GM12873 (cell line): ENCODE measurements at regions not wholly inside any gene's neighbourhood (a gene's known extent, or its start where the extent isn't known, plus 50 kb on each side); places are given as distances from the start of the nearest gene placed in this dataset.

ENCODE experiments used
- TF ChIP-seq, protein P1 (sequence below): IDR thresholded peaks from 2 replicates; pipeline ENCODE4 v1.5.1; 2012; ENCODE audit warnings: low read depth, mild to moderate bottlenecking, moderate library complexity, low read length, control low read depth; ENCODE audit not compliant: insufficient read depth; ENCODE audit errors: missing control alignments

DNA sequence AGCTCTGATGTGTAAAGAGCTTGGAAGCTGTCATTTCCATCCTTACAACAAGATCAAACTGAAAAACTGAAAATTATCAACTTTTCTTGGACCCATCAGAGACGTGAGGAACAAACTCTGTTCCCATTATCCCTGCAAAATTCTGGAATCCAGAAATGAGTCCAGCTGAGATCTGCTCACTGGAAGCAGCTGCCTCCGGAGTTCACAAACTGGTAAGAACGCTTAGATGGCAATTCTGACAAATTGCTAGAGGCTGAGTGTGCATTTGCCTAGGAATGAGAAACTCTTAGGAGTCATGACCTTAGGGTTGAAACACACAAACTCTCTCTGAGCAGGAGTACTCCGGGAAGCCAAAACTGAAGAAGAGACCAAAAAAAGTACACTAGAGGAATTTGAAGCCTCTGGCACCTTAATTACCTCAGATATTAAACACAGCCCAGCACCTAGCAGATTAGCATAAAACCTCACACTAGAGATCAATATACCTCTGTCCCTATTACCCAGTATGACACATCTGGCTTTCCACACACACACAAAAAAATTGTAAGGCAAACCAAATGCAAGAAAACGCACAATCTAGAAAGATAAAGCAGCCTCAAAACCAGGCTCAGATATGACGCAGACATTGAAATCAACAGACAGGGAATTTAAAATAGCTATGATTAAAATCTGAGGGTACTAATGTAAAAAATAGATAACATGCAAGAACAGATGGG is 233.5 kb upstream of the SGK1 start:
- TF ChIP-seq, protein P1, sequence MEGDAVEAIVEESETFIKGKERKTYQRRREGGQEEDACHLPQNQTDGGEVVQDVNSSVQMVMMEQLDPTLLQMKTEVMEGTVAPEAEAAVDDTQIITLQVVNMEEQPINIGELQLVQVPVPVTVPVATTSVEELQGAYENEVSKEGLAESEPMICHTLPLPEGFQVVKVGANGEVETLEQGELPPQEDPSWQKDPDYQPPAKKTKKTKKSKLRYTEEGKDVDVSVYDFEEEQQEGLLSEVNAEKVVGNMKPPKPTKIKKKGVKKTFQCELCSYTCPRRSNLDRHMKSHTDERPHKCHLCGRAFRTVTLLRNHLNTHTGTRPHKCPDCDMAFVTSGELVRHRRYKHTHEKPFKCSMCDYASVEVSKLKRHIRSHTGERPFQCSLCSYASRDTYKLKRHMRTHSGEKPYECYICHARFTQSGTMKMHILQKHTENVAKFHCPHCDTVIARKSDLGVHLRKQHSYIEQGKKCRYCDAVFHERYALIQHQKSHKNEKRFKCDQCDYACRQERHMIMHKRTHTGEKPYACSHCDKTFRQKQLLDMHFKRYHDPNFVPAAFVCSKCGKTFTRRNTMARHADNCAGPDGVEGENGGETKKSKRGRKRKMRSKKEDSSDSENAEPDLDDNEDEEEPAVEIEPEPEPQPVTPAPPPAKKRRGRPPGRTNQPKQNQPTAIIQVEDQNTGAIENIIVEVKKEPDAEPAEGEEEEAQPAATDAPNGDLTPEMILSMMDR, result no peak

DNA sequence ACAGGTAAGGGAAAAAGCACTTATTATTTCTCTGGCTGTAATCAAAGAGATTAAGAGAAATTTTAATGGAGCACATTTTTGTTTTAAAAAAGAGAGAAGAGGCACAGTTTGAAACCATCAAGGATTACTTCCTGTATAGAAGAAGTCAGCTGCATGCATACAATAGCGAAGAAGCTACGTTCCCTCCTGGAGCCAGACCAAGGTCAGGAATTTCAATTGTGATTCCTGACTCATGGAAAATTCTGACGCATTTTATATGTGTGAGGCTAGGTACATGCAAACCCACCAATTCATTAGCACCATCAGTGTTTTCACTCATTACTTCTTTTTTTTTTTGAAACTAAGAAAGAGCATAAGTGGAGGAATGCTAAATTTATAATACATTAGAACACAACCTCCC is 232.7 kb upstream of the SGK1 start:
- TF ChIP-seq, protein P1, result no peak

DNA sequence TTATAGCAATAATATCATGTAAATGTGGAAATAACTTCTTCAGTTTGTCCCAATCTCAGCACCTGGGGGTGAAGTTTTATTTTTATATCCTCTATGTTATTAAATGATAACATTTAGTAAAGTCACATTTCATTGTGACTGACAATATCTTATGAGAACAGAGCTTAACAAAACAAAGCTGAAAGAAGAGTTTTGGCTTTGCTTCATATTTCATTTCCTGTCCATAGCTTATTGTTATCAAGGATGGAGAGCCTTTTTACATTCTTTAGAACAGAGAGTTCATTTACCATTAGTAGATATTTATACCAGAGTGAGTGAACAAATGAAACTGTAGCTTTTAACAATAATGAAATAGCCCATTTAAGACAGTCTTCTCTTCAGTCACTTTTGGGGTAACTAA is 231.9 kb upstream of the SGK1 start:
- TF ChIP-seq, protein P1, result no peak

DNA sequence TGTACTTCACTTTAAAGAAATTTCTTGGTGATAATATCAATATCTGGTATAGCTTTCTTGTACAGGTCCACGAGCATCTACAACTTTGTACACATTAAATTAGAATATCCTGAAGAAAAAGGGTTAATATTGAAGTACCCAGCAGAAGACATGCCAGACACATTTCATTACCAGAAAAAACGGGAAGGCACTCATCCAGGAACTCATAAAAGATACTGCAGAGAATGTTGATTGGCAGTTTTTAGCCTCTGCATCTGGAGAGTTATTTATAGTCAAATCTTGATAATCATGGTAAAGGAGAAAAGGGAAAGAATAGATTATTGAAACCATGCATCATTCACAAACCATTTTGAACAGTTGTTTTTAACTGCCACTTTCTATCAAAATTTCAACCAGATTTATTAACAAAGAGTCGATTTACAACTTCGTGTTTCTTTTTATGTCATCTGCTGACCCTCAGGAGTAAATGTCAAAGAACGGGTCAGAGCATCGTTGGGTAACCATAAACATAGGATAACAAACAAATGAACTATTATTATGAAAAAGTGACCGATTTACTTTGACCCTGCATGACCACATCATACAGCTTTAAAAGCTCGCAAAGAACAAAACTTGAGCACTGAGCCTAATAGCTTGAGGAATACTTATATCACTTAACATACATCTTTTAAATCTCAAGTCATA is 229.2 kb upstream of the SGK1 start:
- TF ChIP-seq, protein P1, result no peak

DNA sequence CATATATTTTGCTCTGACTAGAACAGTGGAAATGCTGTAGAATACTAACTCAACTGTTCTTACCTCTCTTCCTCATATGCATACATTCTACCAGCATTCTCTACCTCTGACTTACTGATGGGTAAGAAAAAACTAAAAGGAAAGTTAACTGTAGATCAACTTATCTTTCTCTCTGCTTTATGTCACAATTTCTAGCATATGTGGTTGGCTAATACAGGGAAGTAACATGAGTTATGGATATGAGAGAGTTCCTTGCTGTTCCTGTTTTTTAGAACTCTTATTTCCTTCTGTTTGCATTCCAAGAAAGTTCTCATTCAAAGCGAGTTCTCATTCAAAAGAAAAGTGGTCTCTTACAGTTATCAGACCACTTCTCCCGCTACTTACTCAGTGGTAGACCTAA is 226.8 kb upstream of the SGK1 start:
- TF ChIP-seq, protein P1, result no peak

DNA sequence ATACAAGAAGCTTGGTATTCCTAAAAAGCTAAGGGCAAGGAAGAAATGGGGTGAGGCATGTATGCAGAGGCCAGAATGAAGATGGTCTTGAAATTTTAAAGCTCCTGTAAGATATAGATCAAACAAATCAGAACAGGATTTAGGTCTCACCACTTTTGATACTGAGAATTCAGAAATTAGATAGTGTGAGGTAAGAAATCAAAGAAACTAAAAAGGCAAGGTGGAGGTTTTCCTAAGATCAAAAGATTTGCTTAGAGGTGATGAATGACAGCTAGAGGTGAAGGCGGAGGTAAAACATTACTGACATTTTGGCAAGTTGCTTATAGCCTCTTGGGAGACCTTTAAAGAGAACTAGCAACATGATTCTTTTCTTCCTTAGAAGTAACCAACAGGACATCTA is 225.2 kb upstream of the SGK1 start:
- TF ChIP-seq, protein P1, result no peak

DNA sequence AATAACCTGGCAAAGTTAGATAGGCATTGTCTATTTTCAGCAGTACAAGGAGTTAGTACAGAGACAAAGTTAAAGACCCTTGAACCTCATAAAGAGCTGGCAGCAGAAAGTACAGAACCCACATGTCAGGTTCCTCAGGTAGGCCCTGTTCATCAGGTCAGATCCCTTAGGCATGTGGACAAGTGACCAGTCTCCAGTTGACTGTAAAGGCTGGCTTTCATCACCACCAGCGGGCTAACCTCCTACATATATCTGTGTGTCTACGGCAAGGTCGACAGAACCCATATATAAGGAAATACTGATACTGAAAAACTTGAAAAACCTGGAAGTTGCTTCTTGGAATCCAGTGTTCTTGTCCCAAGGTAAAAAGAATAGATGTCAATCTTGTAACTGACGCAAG is 223.1 kb upstream of the SGK1 start:
- TF ChIP-seq, protein P1, result no peak
